Ishikawa (cell line): ENCODE measurements at regions not wholly inside any gene's neighbourhood (a gene's known extent, or its start where the extent isn't known, plus 50 kb on each side); places are given as distances from the start of the nearest gene placed in this dataset.

ENCODE experiments used
- CEBPB ChIP-seq: IDR thresholded peaks from 2 replicates; pipeline ENCODE4 v1.6.1; 2012
- CREB1 ChIP-seq: IDR thresholded peaks from 2 replicates; pipeline ENCODE4 v1.6.1; 2012; ENCODE audit warnings: low read depth
- EGR1 ChIP-seq: IDR thresholded peaks from 2 replicates; pipeline ENCODE4 v1.6.1; 2012
- EP300 ChIP-seq: IDR thresholded peaks from 2 replicates; pipeline ENCODE4 v1.6.1; 2012; ENCODE audit warnings: borderline replicate concordance
- FOXM1 ChIP-seq: IDR thresholded peaks from 2 replicates; pipeline ENCODE4 v1.6.1; 2012; ENCODE audit warnings: low read depth, borderline replicate concordance
- NFIC ChIP-seq: IDR thresholded peaks from 2 replicates; pipeline ENCODE4 v1.6.1; 2012
- RAD21 ChIP-seq: IDR thresholded peaks from 2 replicates; pipeline ENCODE4 v1.6.1; 2012; ENCODE audit warnings: low read depth
- TAF1 ChIP-seq: IDR thresholded peaks from 2 replicates; pipeline ENCODE4 v1.6.1; 2012; ENCODE audit warnings: low read depth, mild to moderate bottlenecking
- TCF12 ChIP-seq: IDR thresholded peaks from 2 replicates; pipeline ENCODE4 v1.6.1; 2012; ENCODE audit warnings: low read depth
- TEAD4 ChIP-seq: IDR thresholded peaks from 2 replicates; pipeline ENCODE4 v1.6.1; 2012
- YY1 ChIP-seq: IDR thresholded peaks from 2 replicates; pipeline ENCODE4 v1.6.1; 2012; ENCODE audit warnings: low read depth
- ZBTB7A ChIP-seq: IDR thresholded peaks from 2 replicates; pipeline ENCODE4 v1.6.1; 2012; ENCODE audit warnings: low read depth
- TF ChIP-seq, protein P1 (sequence below): IDR thresholded peaks from 2 replicates; pipeline ENCODE4 v1.6.1; 2012
- TF ChIP-seq, protein P2 (sequence below): IDR thresholded peaks from 2 replicates; pipeline ENCODE4 v1.6.1; 2012
- TF ChIP-seq, protein P3 (sequence below): IDR thresholded peaks from 2 replicates; pipeline ENCODE4 v1.6.1; 2012; ENCODE audit warnings: low read depth, mild to moderate bottlenecking

DNA sequence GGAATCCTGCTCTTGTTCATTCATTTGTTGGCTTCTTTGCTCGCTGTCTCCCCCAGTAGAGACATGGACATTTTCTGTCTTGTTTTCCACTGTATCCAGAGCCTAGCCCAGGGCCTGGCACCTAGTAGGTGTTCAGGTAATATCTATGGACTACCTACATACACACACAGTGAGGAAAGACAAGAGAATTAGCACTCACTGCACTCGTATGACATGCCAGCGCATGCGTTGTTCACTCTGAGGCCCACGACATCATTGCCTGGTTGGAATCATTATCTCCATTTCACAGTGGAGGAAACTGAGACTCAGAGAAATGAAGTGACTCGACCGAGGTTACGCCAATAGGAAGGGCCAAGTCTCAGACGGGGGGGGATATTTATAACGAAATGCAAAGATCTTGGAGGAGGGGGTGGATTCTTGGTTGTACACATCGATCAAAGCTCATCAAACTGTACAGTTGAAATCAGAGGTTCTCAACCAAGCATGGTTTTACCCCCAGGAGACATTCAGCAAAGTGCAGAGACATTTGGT, 140.1 kb upstream of the PTPN1 start:
- no peak for TF ChIP-seq TEAD4
- TF ChIP-seq CEBPB: no peak
- no peak for TF ChIP-seq ZBTB7A
- TF ChIP-seq TAF1: no peak
- TF ChIP-seq, protein P1, sequence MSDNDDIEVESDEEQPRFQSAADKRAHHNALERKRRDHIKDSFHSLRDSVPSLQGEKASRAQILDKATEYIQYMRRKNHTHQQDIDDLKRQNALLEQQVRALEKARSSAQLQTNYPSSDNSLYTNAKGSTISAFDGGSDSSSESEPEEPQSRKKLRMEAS: no peak
- TF ChIP-seq CREB1: no peak
- TF ChIP-seq EGR1: no peak
- no peak for TF ChIP-seq TCF12
- no peak for TF ChIP-seq EP300

DNA sequence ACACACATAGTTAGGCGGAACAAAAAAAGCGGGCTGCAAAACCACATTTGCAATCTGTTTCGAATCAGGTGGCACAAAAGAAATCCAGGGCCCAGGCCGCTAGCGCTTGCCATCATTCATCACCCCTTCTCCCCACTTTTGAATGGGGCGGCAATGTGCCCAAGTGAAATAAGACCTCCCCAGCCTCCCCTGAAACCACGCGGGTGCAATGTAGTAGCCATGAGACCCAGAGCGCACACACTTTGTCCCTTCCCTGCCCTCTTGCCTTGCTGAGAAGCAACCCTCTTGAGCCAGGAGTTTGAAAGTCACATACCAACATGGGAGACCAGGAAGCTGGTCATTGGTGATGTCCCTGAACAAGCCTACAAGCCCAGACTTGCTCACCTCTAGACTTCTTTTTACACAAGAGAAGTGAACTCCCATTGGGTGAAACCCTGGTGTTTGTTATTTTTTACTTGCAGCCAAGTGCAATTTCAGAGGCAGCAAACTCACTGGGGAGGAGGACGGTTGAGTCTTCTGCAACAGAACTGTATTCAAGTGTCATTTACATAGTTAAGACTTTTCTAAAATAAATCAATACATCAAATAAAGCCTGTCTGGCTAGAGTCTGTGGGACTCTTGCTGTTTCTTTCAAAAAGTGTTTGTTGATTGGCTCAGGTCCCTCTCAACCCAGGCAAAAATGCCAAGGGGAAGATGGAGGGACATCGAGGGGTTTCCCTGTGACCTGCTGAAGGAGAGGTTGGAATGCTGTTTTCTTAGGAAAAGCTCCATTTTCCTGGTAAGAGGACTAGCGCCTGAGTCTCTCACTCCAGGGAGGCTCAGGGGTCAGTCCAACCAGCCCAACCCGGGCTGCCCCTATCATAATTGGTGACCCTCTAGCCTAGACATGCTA, 138.1 kb upstream of the PTPN1 start:
- no peak for TF ChIP-seq CEBPB
- no peak for TF ChIP-seq TCF12
- no peak for TF ChIP-seq TEAD4
- TF ChIP-seq EGR1: no peak
- TF ChIP-seq ZBTB7A: no peak
- no peak for TF ChIP-seq CREB1
- no peak for TF ChIP-seq FOXM1
- TF ChIP-seq NFIC: no peak
- TF ChIP-seq, protein P2, sequence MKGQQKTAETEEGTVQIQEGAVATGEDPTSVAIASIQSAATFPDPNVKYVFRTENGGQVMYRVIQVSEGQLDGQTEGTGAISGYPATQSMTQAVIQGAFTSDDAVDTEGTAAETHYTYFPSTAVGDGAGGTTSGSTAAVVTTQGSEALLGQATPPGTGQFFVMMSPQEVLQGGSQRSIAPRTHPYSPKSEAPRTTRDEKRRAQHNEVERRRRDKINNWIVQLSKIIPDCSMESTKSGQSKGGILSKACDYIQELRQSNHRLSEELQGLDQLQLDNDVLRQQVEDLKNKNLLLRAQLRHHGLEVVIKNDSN: no peak
- TF ChIP-seq, protein P3, sequence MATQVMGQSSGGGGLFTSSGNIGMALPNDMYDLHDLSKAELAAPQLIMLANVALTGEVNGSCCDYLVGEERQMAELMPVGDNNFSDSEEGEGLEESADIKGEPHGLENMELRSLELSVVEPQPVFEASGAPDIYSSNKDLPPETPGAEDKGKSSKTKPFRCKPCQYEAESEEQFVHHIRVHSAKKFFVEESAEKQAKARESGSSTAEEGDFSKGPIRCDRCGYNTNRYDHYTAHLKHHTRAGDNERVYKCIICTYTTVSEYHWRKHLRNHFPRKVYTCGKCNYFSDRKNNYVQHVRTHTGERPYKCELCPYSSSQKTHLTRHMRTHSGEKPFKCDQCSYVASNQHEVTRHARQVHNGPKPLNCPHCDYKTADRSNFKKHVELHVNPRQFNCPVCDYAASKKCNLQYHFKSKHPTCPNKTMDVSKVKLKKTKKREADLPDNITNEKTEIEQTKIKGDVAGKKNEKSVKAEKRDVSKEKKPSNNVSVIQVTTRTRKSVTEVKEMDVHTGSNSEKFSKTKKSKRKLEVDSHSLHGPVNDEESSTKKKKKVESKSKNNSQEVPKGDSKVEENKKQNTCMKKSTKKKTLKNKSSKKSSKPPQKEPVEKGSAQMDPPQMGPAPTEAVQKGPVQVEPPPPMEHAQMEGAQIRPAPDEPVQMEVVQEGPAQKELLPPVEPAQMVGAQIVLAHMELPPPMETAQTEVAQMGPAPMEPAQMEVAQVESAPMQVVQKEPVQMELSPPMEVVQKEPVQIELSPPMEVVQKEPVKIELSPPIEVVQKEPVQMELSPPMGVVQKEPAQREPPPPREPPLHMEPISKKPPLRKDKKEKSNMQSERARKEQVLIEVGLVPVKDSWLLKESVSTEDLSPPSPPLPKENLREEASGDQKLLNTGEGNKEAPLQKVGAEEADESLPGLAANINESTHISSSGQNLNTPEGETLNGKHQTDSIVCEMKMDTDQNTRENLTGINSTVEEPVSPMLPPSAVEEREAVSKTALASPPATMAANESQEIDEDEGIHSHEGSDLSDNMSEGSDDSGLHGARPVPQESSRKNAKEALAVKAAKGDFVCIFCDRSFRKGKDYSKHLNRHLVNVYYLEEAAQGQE: no peak
- no peak for TF ChIP-seq YY1
- no peak for TF ChIP-seq EP300
- no peak for TF ChIP-seq TAF1
- TF ChIP-seq, protein P1: no peak

DNA sequence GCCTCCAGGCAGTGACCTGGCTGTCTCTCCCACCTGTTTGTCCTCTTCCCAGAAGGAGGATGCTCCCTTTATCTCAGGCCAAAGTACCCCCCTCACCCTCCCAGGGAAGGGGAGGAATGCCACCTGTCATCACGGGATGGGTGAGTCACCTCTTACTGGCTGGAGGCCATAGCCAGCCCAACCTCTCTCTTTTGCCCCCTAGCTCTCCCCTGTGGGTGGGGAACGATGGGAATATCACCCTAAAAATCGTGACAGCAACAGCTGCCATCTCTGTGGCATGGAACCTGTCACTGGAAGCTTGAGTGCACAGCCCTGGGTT, 137.5 kb upstream of the PTPN1 start:
- TF ChIP-seq RAD21: no peak
- TF ChIP-seq, protein P1: no peak
- no peak for TF ChIP-seq TAF1
- TF ChIP-seq CREB1: no peak
- peak; percentile 41; the same call in 1 of the 2 replicates for TF ChIP-seq NFIC
- no peak for TF ChIP-seq FOXM1
- TF ChIP-seq, protein P3: no peak
- TF ChIP-seq YY1: no peak
- TF ChIP-seq EP300: no peak
- TF ChIP-seq, protein P2: no peak
- TF ChIP-seq TEAD4: peak; percentile 36; the same call in 1 of the 2 replicates

DNA sequence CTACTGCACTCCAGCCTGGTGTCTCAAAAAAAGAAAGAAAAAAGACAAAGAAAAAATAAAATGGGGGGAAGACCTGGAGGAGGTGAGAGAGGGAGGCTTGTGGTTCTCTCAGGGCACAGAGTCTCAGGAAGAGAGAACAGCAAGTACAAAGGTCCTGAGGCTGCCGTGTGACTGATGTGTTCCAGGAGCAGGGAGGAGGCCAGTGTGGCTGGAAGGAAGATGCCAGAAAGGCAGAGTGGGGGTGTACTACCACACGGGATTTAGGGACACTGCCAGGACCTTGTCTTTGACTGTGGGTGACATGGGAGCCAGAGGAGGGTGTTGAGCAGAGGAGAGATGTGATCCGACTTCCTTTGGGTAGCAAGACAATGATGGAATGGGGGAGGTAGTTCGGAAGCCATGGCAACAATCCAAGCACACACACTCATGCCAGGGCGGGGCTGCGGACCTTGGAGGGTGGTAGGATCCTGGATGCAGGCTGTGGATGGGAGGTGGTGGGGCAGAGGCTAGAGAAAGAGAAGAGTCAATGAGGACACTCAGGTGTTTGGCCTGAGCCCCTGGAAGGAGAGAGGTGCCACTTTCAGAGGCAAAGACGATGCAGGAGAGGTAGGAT, 136.4 kb upstream of the PTPN1 start:
- TF ChIP-seq CEBPB (no peak), YY1 (no peak), FOXM1 (no peak), TCF12 (no peak), TEAD4 (no peak), EGR1 (no peak), CREB1 (no peak), RAD21 (no peak), NFIC (no peak), ZBTB7A (no peak), TAF1 (no peak), EP300 (no peak)
- TF ChIP-seq, protein P3: no peak
- TF ChIP-seq, protein P1: no peak
- TF ChIP-seq, protein P2: no peak
